Ovary (tissue), 7 donors: ENCODE measurements at regions not wholly inside any gene's neighbourhood (a gene's known extent, or its start where the extent isn't known, plus 50 kb on each side); places are given as distances from the start of the nearest gene placed in this dataset.

Experiments
- DNase-seq, 5 donors: peaks; one replicate each; pipeline ENCODE4 v3.0.0-alpha.2; 2019 to 2020
- H3K27ac ChIP-seq, 2 donors: fragments of 200-600 bp; one replicate each; pipeline versions ENCODE4 v1.5.1 to v1.8.0; 2019 to 2022
- H3K27me3 ChIP-seq: fragments of 200-600 bp; one replicate; pipeline ENCODE4 v1.8.0; 2022
- H3K36me3 ChIP-seq: fragments of 200-600 bp; sonication (generic); one replicate; pipeline ENCODE4 v1.5.1; 2019
- H3K4me1 ChIP-seq: one replicate; pipeline ENCODE4 v1.8.1; 2013; ENCODE audit warnings: mild to moderate bottlenecking, moderate library complexity; ENCODE audit not compliant: insufficient read depth
- H3K4me3 ChIP-seq: fragments of 200-600 bp; sonication (generic); one replicate; pipeline ENCODE4 v1.5.1; 2017
- H3K9me3 ChIP-seq, 2 donors: fragments of 200-600 bp in 1 of 2; sonication (generic) in 1 of 2; one replicate each; pipeline versions ENCODE4 v1.5.1 to v1.8.1; 2013 to 2019; ENCODE audit warnings: mild to moderate bottlenecking in 1 of 2, moderate library complexity in 1 of 2
- CTCF ChIP-seq, 3 donors: fragments of 450-650 bp in 2 of 3; fragments of 200-600 bp in 1 of 3; IDR thresholded peaks; one replicate each; pipeline versions ENCODE4 v1.5.1 to v1.8.0; 2016 to 2022; ENCODE audit warnings: antibody characterized with exemption in 3 of 3, mild to moderate bottlenecking in 1 of 3
- EP300 ChIP-seq: sonication (generic); formaldehyde crosslinking; IDR thresholded peaks from one replicate; pipeline ENCODE4 v1.6.1; 2017; ENCODE audit warnings: antibody characterized with exemption
- POLR2A ChIP-seq: fragments of 450-650 bp; IDR thresholded peaks from one replicate; pipeline ENCODE4 v1.6.1; 2017; ENCODE audit warnings: antibody characterized with exemption, mild to moderate bottlenecking, moderate library complexity
- WGBS, 3 donors: extraction: QIAGEN DNeasy Blood & Tissue Kit in 1 of 3; methylation state at CpG; one replicate each; pipeline versions ENCODE4 v1.1.5 to v1.1.7; 2013 to 2017; 5-methylcytosine and 5-hydroxymethylcytosine counted together
- intact Hi-C, 4 donors: fragments of 100-400 bp; cut with DNase I; formaldehyde crosslinking; loops; one replicate each; pipeline versions ENCODE4 v1.11.0 to v1.15.1; 2022 to 2023
- donor health status: DM: no; HTN: no; CAD: no; lungs with moderate emphysema.
- donor health status: DM: no; HTN: no; CAD: no.
- donor health status: Bipolar disorder and iron deficiency.
- donor health status: DM: no; HTN: no; CAD: no.
- donor health status: DM: yes; HTN: yes; CAD: no.

DNA sequence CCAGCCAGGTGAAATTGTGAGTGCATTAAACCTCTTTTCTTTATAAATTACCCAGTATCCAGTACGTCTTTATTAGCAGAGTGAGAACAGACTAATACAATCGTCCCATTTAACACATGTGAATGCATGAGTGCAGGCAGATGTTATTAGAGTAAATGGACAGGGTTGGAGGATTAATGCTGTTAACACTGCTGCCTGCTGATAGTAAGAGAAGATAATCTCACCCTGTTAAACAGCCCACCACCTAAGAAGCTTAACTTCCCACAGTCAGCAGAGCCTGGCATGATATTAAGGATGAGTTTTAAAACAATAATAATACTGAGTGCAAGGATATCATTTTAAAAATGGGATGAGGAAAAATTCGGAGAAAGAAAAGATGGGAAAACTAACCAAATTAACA lies 181.4 kb upstream of the LHX8 start:
- Histone ChIP-seq H3K4me1 (no peaks in the 10 kb centered on the region), H3K36me3 (no peaks in the 10 kb centered on the region), H3K9me3 (no peaks in the 10 kb centered on the region), H3K4me3 (no peak overlapping the region), H3K27ac (no peak overlapping the region), H3K27me3 (no peaks in the 10 kb centered on the region)
- 58 to 69% (median 66%) methylated on average over 3 of the region's 3 CpGs for WGBS, 3 donors
- no peak for DNase-seq
- TF ChIP-seq CTCF (IDR thresholded peaks at IDR 0.05) (no peak), EP300 (no peak), POLR2A (no peak)
- intact Hi-C loops = no loop called here

GRCh38 chr1:74953622-74954021 lies 180.6 kb upstream of the LHX8 start:
- TF ChIP-seq CTCF (IDR thresholded peaks at IDR 0.05) (no peak), EP300 (no peak), POLR2A (no peak)

DNA sequence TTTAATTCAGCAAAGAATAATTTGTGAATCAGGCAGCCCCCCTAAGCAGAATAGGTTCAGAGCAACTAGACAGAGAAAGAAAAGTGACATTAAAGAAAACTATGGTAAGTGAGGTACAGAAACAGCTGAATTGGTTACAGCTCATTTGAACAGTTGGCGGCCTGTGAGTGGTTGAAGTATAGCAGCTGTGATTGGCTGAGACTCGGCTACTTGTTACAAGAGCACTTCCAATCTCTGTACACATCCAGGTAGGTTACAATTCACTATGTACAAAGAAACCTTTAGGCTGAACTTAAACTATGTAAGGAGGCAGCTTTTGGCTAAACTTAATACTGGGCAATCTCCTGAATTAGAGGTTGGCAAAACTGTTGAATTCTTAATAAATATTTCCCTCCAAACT lies 171.1 kb upstream of the LHX8 start:
- intact Hi-C loops = no loop called here
- no peaks in the 10 kb centered on the region for H3K36me3 ChIP-seq
- no peaks in the 10 kb centered on the region for H3K27me3 ChIP-seq
- H3K4me3 ChIP-seq = no peak overlapping the region
- H3K9me3 ChIP-seq = no peaks in the 10 kb centered on the region
- no peak overlapping the region for H3K27ac ChIP-seq
- no peak for DNase-seq
- H3K4me1 ChIP-seq = no peaks in the 10 kb centered on the region
- TF ChIP-seq POLR2A (no peak), EP300 (no peak), CTCF (IDR thresholded peaks at IDR 0.05) (no peak)
- WGBS, 3 donors = 73 to 81% (median 76%) methylated on average over 2 of the region's 2 CpGs

More at GRCh38 chr1:74953622-74954021, 180.6 kb upstream of the LHX8 start:
- no peaks in the 10 kb centered on the region for H3K27me3 ChIP-seq
- intact Hi-C loops = no loop called here
- H3K4me1 ChIP-seq = no peaks in the 10 kb centered on the region
- H3K27ac ChIP-seq = no peak overlapping the region
- no peaks in the 10 kb centered on the region for H3K9me3 ChIP-seq
- H3K4me3 ChIP-seq = no peak overlapping the region
- WGBS, 3 donors = 61 to 66% (median 66%) methylated on average over 3 of the region's 3 CpGs
- no peaks in the 10 kb centered on the region for H3K36me3 ChIP-seq
- DNase-seq = no peak

DNA sequence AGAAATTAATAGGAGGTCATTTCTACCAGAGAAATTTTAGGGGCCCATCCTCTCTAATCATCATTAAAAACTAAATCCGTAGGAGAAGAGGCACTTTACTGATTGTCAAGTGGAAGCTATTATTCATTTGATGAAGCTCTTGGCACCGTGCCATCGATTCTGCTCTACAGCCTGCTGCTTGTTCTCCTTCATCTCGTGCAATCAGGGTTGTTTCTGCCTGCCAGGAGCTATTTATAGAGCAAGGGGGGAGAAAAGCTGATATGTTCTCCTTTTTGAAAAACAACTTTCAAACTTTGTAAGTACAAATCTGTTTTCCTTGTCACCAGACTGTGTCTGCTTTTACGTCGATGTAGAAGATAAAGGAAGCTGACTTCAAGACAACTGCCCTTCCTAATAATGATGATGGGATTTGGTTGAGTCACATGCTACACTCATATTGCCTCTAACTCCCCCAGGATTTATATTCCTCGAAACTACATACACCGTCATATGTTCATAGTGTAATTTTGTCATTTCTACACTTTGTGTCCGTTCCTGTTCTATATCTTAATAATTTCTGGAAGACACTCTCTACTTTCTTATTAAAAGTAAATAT lies 169.6 kb upstream of the LHX8 start:
- no peaks in the 10 kb centered on the region for H3K4me1 ChIP-seq
- no peaks in the 10 kb centered on the region for H3K27me3 ChIP-seq
- WGBS, 3 donors = 5 to 6% (median 6%) methylated on average over 9 of the region's 9 CpGs
- no peaks in the 10 kb centered on the region for H3K9me3 ChIP-seq
- no peaks in the 10 kb centered on the region for H3K36me3 ChIP-seq
- no peak for TF ChIP-seq EP300
- no peak for TF ChIP-seq POLR2A
- TF ChIP-seq CTCF (IDR thresholded peaks at IDR 0.05) = no peak
- DNase-seq = peak in 1 of 5 donors; percentile 20
- intact Hi-C loops = no loop called here
- no peak overlapping the region for H3K27ac ChIP-seq
- no peak overlapping the region for H3K4me3 ChIP-seq
